ENCODE measurements at regions not wholly inside any gene's neighbourhood (a gene's known extent, or its start where the extent isn't known, plus 50 kb on each side); places are given as distances from the start of the nearest gene placed in this dataset.

GRCh38 chr13:87872813-87873212 is 201.6 kb downstream of the SLITRK5 start:
- no peak overlapping the region for H3K4me3 Mint-ChIP-seq
- H3K27ac Mint-ChIP-seq (ENCODE audit: unreplicated experiment): no peak overlapping the region
- H3K27me3 Mint-ChIP-seq (ENCODE audit: low read depth): no peaks in the 10 kb centered on the region
- H3K36me3 Mint-ChIP-seq (ENCODE audit: low read depth): no peaks in the 10 kb centered on the region
- DNase-seq (ENCODE audit: low read depth, low spot score): no peak
- H3K4me1 Mint-ChIP-seq: no peaks in the 10 kb centered on the region
- no peak for TF ChIP-seq CTCF (conservative IDR thresholded peaks at IDR 0.05)
- H3K9me3 Mint-ChIP-seq: no peaks in the 10 kb centered on the region

GRCh38 chr13:87877477-87877876 is 206.3 kb downstream of the SLITRK5 start:
- H3K36me3 Mint-ChIP-seq (ENCODE audit: low read depth): no peaks in the 10 kb centered on the region
- no peak overlapping the region for H3K4me3 Mint-ChIP-seq
- H3K27me3 Mint-ChIP-seq (ENCODE audit: low read depth): no peaks in the 10 kb centered on the region
- no peaks in the 10 kb centered on the region for H3K9me3 Mint-ChIP-seq
- no peaks in the 10 kb centered on the region for H3K4me1 Mint-ChIP-seq
- no peak overlapping the region for H3K27ac Mint-ChIP-seq (ENCODE audit: unreplicated experiment)
- no peak for TF ChIP-seq CTCF (conservative IDR thresholded peaks at IDR 0.05)
- no peak for DNase-seq (ENCODE audit: low read depth, low spot score)

DNA sequence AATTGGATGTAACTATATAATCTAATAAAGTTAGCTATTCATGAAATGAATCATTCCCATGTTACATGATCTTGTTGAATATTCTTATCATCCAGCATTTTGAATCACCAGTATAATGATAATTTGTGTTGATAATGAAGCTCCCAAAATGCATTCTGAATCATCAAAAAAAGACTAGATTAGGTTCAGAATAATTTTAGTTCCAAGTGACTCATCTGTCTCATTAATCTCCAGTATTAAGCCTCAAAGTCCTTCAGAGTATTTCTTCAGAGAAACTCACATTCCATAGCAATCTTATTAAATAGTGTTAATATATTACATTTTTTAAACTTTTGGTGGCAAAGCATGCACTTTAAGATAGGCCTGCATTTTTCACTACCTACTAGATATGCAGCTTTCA is 207.5 kb downstream of the SLITRK5 start:
- H3K36me3 Mint-ChIP-seq (ENCODE audit: low read depth): no peaks in the 10 kb centered on the region
- no peak overlapping the region for H3K27ac Mint-ChIP-seq (ENCODE audit: unreplicated experiment)
- no peak for DNase-seq (ENCODE audit: low read depth, low spot score)
- H3K4me1 Mint-ChIP-seq: no peaks in the 10 kb centered on the region
- H3K9me3 Mint-ChIP-seq: no peaks in the 10 kb centered on the region
- no peak for TF ChIP-seq CTCF (conservative IDR thresholded peaks at IDR 0.05)
- H3K4me3 Mint-ChIP-seq: no peak overlapping the region
- H3K27me3 Mint-ChIP-seq (ENCODE audit: low read depth): no peaks in the 10 kb centered on the region

GRCh38 chr13:87884884-87885283 is 213.7 kb downstream of the SLITRK5 start:
- H3K4me3 Mint-ChIP-seq: no peak overlapping the region
- TF ChIP-seq CTCF (conservative IDR thresholded peaks at IDR 0.05): no peak
- no peak overlapping the region for H3K27ac Mint-ChIP-seq (ENCODE audit: unreplicated experiment)
- no peaks in the 10 kb centered on the region for H3K9me3 Mint-ChIP-seq
- H3K27me3 Mint-ChIP-seq (ENCODE audit: low read depth): no peaks in the 10 kb centered on the region
- no peaks in the 10 kb centered on the region for H3K36me3 Mint-ChIP-seq (ENCODE audit: low read depth)
- H3K4me1 Mint-ChIP-seq: no peaks in the 10 kb centered on the region
- DNase-seq (ENCODE audit: low read depth, low spot score): no peak

GRCh38 chr13:87887459-87888123 is 216.4 kb downstream of the SLITRK5 start:
- Mint-ChIP-seq H3K9me3 (no peaks in the 10 kb centered on the region), H3K27me3 (ENCODE audit: low read depth) (no peaks in the 10 kb centered on the region), H3K27ac (ENCODE audit: unreplicated experiment) (no peak overlapping the region), H3K4me1 (no peaks in the 10 kb centered on the region), H3K36me3 (ENCODE audit: low read depth) (no peaks in the 10 kb centered on the region), H3K4me3 (no peak overlapping the region)
- TF ChIP-seq CTCF (conservative IDR thresholded peaks at IDR 0.05): no peak
- DNase-seq (ENCODE audit: low read depth, low spot score): no peak
